ENCODE measurements at regions not wholly inside any gene's neighbourhood (a gene's known extent, or its start where the extent isn't known, plus 50 kb on each side); places are given as distances from the start of the nearest gene placed in this dataset.

DNA sequence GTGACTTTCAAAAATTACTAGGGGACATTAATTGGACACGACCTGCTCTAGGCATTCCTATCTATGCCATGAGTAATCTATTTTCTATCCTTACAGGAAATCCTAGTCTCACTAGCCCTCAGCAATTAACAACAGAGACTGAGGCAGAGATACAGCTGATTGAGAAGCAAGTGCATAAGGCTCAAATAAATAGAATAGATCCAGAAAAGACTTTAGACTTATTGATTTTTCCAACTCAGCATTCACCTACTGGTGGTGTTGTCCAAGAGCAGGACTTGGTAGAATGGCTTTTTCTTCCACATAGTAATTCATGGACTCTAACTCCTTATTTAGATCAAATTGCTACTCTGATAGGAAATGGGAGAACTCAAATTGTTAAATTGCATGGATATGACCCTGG, 148.0 kb downstream of the ZNF33B start:
- no peak overlapping the region for H3K27ac ChIP-seq (ENCODE audit: low read length)
- H3K79me2 ChIP-seq (replicated peaks; ENCODE audit: insufficient read depth, low read length) = no peaks in the 10 kb centered on the region
- H3K4me2 ChIP-seq (ENCODE audit: low read length) = no peak overlapping the region
- no peaks in the 10 kb centered on the region for H3K9me2 ChIP-seq (ENCODE audit: insufficient read depth, low read length)
- H3K27me3 ChIP-seq (ENCODE audit: insufficient read depth, low read depth, low read length) = no peaks in the 10 kb centered on the region
- no peaks in the 10 kb centered on the region for H3K36me3 ChIP-seq (ENCODE audit: insufficient read depth, low read length)
- H3K9ac ChIP-seq (ENCODE audit: low read length) = no peak overlapping the region
- no peak overlapping the region for H2AFZ ChIP-seq (ENCODE audit: low read depth, low read length)
- H3K4me3 ChIP-seq (ENCODE audit: low read length) = no peak overlapping the region
- TF ChIP-seq RAD21 (conservative IDR thresholded peaks at IDR 0.05) = no peak
- TF ChIP-seq POLR2AphosphoS5 (IDR thresholded peaks at IDR 0.05) = no peak
- no peak for TF ChIP-seq SMC3 (conservative IDR thresholded peaks at IDR 0.05; ENCODE audit: poor library complexity)
- TF ChIP-seq EZH2 (IDR thresholded peaks at IDR 0.05; ENCODE audit: borderline replicate concordance, insufficient read depth, low read length, poor library complexity, severe bottlenecking) = no peak
- no peak for TF ChIP-seq MXI1 (conservative IDR thresholded peaks at IDR 0.05; ENCODE audit: poor library complexity, severe bottlenecking)
- TF ChIP-seq CTCF (IDR thresholded peaks at IDR 0.05; ENCODE audit: poor library complexity, severe bottlenecking) = no peak
- TF ChIP-seq TAF1 (IDR thresholded peaks at IDR 0.05; ENCODE audit: low read depth) = no peak
- no peak for TF ChIP-seq EP300 (conservative IDR thresholded peaks at IDR 0.05; ENCODE audit: poor library complexity, severe bottlenecking)
- H3F3A ChIP-seq (ENCODE audit: insufficient read depth, low read length, poor library complexity, severe bottlenecking) = no peaks in the 10 kb centered on the region
- peaks cover 4% of the 10 kb centered on the region for H3K9me3 ChIP-seq (ENCODE audit: low read length)
- H4K20me1 ChIP-seq (ENCODE audit: insufficient read depth) = no peaks in the 10 kb centered on the region

DNA sequence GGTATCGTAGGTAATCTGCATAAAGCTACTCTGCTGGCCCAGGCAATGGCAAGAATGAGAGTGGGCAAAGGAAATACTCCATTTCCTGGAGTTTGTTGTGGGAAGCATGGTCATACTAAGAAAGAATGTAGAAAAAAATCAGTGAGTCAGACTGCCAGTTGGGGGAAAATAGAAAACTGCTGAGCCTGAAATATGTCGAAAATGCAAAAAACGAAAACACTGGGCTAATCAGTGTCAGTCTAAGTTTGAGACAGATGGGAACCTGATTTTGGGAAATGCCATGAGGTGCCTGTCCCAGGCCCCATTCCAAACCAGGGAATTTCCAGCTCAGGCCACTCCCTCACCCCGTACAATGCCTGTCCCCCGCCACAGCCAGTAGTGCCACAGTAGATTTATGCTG, 150.0 kb downstream of the ZNF33B start:
- Histone ChIP-seq H3K27me3 (ENCODE audit: insufficient read depth, low read depth, low read length) (no peaks in the 10 kb centered on the region), H4K20me1 (ENCODE audit: insufficient read depth) (no peaks in the 10 kb centered on the region), H3K4me3 (ENCODE audit: low read length) (no peak overlapping the region), H3K36me3 (ENCODE audit: insufficient read depth, low read length) (no peaks in the 10 kb centered on the region), H2AFZ (ENCODE audit: low read depth, low read length) (no peak overlapping the region), H3K4me2 (ENCODE audit: low read length) (no peak overlapping the region), H3K79me2 (replicated peaks; ENCODE audit: insufficient read depth, low read length) (no peaks in the 10 kb centered on the region), H3K9me2 (ENCODE audit: insufficient read depth, low read length) (no peaks in the 10 kb centered on the region), H3K27ac (ENCODE audit: low read length) (no peak overlapping the region), H3K9ac (ENCODE audit: low read length) (no peak overlapping the region), H3F3A (ENCODE audit: insufficient read depth, low read length, poor library complexity, severe bottlenecking) (no peaks in the 10 kb centered on the region), H3K9me3 (ENCODE audit: low read length) (peaks cover 4% of the 10 kb centered on the region)
- TF ChIP-seq CTCF (IDR thresholded peaks at IDR 0.05; ENCODE audit: poor library complexity, severe bottlenecking) (no peak), REST (IDR thresholded peaks at IDR 0.05; ENCODE audit: borderline replicate concordance) (no peak), POLR2AphosphoS5 (IDR thresholded peaks at IDR 0.05) (no peak), EP300 (conservative IDR thresholded peaks at IDR 0.05; ENCODE audit: poor library complexity, severe bottlenecking) (no peak), SMC3 (conservative IDR thresholded peaks at IDR 0.05; ENCODE audit: poor library complexity) (no peak), RAD21 (conservative IDR thresholded peaks at IDR 0.05) (no peak), MXI1 (conservative IDR thresholded peaks at IDR 0.05; ENCODE audit: poor library complexity, severe bottlenecking) (no peak), TAF1 (IDR thresholded peaks at IDR 0.05; ENCODE audit: low read depth) (no peak), EZH2 (IDR thresholded peaks at IDR 0.05; ENCODE audit: borderline replicate concordance, insufficient read depth, low read length, poor library complexity, severe bottlenecking) (no peak)

Data from neural cell (in vitro differentiated cells).